ENCODE measurements at regions not wholly inside any gene's neighbourhood (a gene's known extent, or its start where the extent isn't known, plus 50 kb on each side); places are given as distances from the start of the nearest gene placed in this dataset.

DNA sequence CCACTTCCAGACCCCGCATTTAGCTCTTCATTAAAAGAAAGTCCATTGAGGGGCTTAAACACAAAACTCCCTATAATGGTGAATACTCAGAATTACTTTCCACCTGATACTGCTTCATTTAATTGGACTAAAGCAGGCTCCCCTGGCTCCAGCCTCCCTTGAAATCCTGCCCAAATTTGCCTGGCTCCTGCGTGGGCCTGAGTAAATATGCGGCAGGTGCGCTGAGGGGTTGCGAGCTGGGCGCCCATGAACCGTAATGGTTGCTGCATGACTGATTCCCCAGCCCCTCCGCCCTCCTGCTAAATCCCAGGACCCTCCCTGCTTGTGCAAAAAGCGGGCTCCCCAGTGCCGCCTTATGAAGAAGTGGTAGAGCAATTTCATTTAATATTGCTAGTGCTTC lies 639.7 kb downstream of the BNC2 start:
- TF ChIP-seq, protein P1, sequence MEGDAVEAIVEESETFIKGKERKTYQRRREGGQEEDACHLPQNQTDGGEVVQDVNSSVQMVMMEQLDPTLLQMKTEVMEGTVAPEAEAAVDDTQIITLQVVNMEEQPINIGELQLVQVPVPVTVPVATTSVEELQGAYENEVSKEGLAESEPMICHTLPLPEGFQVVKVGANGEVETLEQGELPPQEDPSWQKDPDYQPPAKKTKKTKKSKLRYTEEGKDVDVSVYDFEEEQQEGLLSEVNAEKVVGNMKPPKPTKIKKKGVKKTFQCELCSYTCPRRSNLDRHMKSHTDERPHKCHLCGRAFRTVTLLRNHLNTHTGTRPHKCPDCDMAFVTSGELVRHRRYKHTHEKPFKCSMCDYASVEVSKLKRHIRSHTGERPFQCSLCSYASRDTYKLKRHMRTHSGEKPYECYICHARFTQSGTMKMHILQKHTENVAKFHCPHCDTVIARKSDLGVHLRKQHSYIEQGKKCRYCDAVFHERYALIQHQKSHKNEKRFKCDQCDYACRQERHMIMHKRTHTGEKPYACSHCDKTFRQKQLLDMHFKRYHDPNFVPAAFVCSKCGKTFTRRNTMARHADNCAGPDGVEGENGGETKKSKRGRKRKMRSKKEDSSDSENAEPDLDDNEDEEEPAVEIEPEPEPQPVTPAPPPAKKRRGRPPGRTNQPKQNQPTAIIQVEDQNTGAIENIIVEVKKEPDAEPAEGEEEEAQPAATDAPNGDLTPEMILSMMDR (IDR thresholded peaks at IDR 0.05), result no peak
- no peak for TF ChIP-seq ZFX (IDR thresholded peaks at IDR 0.05; ENCODE audit: borderline replicate concordance)

All from 22Rv1 (cell line).